NCI-H1417 (cell line): ENCODE measurements at regions not wholly inside any gene's neighbourhood (a gene's known extent, or its start where the extent isn't known, plus 50 kb on each side); places are given as distances from the start of the nearest gene placed in this dataset.
"Not testable (repeated sequence)": the region's sequence is repeated elsewhere in the genome, so short reads cannot be mapped to it uniquely, and the experiment has no call there.

Experiments
- DNase-seq, 3 experiments: peaks; one replicate each; lab custom pipeline; 2025; lab: John Stamatoyannopoulos, UW

DNA sequence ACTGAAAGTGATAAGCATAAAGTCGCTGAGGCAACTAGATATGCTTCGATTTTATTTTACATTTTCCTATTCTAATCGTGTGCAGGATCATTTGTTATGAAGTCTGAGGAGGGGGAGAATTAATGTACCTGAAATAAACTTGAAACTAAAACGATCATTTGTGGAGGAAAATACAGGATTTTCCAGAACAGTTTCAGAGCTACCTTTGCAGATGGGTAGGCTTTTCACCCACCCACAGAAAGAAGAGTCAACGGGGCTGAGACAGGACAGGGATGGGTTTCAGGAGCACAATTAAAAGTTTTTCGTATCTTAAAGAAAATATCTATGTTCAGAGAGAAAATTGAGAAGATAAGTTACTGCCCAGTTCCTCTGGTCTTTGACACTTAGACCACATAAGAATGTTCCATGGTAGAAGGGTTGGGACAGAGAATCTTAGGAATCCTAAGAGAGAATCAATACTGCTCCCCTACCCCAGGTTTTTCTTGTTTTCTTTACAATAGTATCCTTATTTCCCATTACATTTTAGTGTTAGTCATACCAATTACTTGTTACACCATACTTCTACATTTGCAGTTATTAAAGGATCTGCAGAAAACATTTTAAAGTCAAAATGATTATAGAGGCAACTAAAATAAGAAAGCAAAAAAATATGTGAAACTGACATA is 211.4 kb downstream of the DEPDC1B start:
- DNase-seq: no peak

DNA sequence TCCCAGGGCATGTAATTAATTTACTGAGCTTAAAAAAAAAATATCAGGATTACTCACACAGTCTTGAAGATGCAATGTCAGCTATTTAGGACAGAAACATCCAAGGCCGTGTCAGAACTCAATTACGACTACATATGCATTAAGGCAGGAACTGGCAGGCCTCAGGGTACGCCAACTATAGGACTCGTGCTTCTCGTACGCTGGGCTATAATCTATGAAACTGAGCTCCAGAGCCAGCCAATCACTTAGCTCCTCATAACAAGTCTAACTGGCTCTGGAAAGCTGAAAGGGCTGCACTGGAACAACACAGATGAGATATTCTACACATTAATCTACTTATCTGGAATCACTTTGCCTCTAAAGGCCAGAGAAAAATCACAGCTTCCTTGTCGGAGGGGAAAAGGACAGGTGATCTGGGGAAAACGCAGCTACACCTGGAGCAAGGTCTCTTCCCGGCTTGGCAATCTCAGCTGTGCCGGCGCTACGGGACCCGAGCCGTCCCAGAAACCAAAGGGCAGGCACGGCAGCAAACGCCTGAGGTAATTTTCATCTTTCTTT is 212.0 kb downstream of the DEPDC1B start:
- DNase-seq: peak in 2 of 3 experiments; percentile 65 to 80

- DNase-seq: peak in 1 of 3 experiments; percentile 57
Observed at GRCh38 chr5:60487476-60487875, 212.5 kb downstream of the DEPDC1B start.

GRCh38 chr5:60485361-60485760 is 214.6 kb downstream of the DEPDC1B start:
- DNase-seq: no peak

- DNase-seq: no peak
Observed at GRCh38 chr5:60483050-60483449, 216.9 kb downstream of the DEPDC1B start.

- DNase-seq: no peak
Observed at GRCh38 chr5:60482301-60482700, 217.7 kb downstream of the DEPDC1B start.

GRCh38 chr5:60479542-60479941 is 220.4 kb downstream of the DEPDC1B start:
- no peak for DNase-seq

- no peak for DNase-seq
Observed at GRCh38 chr5:60477849-60478248, 222.1 kb downstream of the DEPDC1B start.

DNA sequence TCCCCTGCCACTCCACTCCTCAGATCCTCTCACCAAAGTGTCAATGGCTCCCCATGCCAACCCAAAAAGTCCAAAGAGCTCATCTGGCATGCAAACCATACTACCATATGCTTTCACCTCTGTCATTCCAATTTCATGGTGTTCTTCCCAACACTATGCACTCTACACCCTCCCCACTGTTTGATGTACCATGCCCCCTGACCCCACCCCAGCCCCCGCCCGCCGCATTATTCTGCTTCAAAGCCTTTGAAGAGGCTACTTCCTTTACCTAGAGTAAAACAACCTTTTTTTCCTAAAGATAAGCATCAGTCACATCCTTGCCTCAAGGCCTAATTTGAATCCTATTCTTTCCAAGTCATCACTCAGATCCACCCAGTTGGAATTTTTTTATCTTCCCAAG is 226.3 kb downstream of the DEPDC1B start:
- no peak for DNase-seq

DNA sequence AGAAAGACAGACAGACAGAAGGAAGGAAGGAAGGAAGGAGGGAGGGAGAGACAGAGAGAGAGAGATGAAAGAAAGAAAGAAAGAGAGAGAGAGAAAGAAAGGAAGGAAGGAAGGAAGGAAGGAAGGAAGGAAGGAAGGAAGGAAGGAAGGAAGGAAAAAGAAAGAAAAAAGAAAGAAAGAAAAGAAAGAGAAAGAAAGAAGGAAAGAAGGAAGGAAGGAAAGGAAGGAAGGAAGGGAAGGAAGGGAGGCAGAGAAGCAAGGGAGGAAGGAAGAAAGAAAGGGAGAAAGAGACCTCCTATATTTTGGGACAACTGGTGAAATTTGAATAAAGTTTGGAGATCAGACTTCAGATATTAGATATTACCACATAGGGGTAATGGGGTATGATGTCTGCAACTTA is 226.9 kb downstream of the DEPDC1B start:
- DNase-seq: not testable (repeated sequence)

- no peak for DNase-seq
Observed at GRCh38 chr5:60470881-60471280, 229.1 kb downstream of the DEPDC1B start.

- no peak for DNase-seq
Observed at GRCh38 chr5:60469286-60469685, 230.7 kb downstream of the DEPDC1B start.

- no peak for DNase-seq
Observed at GRCh38 chr5:60463179-60463868, 236.6 kb downstream of the DEPDC1B start.

DNA sequence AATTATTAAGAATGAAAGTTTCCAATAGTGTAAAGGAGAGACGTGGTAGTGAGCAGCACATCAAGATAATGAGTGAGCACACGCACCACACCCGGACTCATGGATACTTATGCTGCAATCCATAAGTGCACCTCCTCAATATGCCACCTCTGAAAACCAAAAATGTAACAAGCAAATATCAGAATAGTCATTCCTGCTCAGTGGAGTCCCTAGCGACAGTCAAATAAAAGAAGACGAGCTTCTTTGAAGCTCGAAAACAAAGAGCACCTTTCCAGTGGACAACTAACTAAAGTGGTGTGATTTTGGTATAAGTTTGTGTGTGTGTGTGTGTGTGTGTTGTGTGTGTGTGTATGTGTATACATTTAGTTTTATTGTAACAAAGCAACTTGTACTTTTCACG is 241.3 kb downstream of the DEPDC1B start:
- no peak for DNase-seq

GRCh38 chr5:60457233-60457632 is 242.7 kb downstream of the DEPDC1B start:
- DNase-seq: no peak

- no peak for DNase-seq
Observed at GRCh38 chr5:60455589-60455988, 244.4 kb downstream of the DEPDC1B start.

DNA sequence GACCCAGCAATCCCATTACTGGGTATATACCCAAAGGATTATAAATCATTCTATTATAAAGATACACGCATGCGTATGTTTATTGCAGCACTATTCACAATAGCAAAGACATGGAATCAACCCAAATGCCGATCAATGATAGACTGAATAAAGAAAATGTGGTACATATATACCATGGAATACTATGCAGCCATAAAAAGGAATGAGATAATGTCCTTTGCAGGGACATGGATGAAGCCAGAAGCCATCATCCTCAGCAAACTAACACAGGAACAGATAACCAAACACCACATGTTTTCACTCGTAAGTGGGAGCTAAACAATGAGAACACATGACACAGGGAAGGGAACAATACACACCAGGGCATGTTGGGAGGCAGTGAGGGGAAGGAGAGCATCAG is 245.7 kb downstream of the DEPDC1B start:
- not testable (repeated sequence) for DNase-seq

GRCh38 chr5:60453186-60453976 is 246.6 kb downstream of the DEPDC1B start:
- peak in 1 of 3 experiments; percentile 55 for DNase-seq

GRCh38 chr5:60448600-60448999 is 251.4 kb downstream of the DEPDC1B start:
- DNase-seq: no peak

- DNase-seq: no peak
Observed at GRCh38 chr5:60447488-60447920, 252.5 kb downstream of the DEPDC1B start.

DNA sequence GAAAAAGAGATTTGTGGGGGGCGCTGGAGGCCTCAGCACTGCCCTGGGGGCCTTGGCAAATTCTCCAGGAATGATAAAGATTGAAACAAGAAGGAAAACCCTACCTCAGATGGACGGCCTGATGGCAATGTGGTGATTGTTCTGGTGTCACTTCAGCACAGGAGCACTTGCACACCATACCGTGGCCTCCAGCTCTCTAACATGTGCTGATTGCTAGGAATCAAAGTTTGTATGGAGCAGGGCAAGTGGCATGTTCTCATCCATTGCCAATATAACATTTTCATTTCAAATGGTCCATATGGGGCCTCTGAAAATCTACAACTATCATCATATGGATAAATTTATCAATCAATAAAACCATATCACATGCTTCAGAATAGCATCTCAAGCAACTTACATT is 253.0 kb downstream of the DEPDC1B start:
- no peak for DNase-seq

DNA sequence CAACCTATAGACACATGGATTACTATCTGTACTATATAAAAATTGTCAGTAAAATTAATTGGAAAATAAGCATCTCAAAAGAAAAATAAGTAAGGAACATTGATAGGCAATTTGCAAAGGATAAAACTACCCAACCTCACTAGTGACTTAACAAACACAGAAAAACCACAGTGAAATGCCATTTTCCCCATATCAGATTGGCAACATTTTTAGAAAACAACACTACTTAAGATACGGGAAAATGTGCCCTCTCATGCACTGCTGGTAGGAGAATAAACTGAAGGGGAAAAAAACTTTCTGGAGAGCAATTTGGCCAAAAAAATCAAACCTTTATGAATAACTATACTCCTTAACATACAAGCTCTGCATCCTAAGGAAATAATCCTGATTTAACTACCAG is 254.0 kb downstream of the DEPDC1B start:
- no peak for DNase-seq

DNA sequence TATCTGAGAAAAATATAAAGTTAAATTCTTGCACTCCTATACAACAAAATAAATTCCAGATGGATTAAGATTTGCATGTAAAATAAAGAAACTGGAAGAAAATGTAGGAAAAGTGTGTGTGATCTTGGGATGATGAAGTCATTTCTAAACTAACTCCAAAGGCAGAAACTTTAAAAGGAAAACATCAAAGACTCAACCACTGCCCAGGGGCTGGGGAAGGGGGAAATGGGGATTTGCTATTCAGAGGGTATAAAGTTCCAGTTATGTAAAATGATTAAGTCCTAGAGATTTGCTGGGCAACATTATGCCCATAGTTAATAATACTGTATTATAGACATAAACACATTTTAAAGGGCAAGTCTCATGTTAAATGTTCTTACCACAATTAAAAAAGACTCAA is 254.5 kb downstream of the DEPDC1B start:
- DNase-seq: no peak
